Right lobe of liver (tissue), 4 donors: ENCODE measurements at regions not wholly inside any gene's neighbourhood (a gene's known extent, or its start where the extent isn't known, plus 50 kb on each side); places are given as distances from the start of the nearest gene placed in this dataset.

Experiments
- CTCF ChIP-seq, 4 donors: fragments of 200-600 bp in 3 of 4; fragments of 450-650 bp in 1 of 4; IDR thresholded peaks; one replicate each; pipeline versions ENCODE4 v1.5.1 to v1.8.0; 2016 to 2022; ENCODE audit warnings: antibody characterized with exemption in 4 of 4, mild to moderate bottlenecking in 2 of 4
- POLR2A ChIP-seq: fragments of 450-650 bp; IDR thresholded peaks from one replicate; pipeline ENCODE4 v1.6.1; 2017; ENCODE audit warnings: antibody characterized with exemption, mild to moderate bottlenecking
- donor health status: DM: no; HTN: no; CAD: no.
- donor health status: DM: no; HTN: no; CAD: no.
- donor health status: DM: no; HTN: yes; CAD: no.

- TF ChIP-seq POLR2A, result no peak
- TF ChIP-seq CTCF (IDR thresholded peaks at IDR 0.05), result no peak
These were observed 293.1 kb downstream of the C7orf25 start for GRCh38 chr7:42618651-42619360.
